Muscle of leg (tissue), 3 donors: ENCODE measurements at regions not wholly inside any gene's neighbourhood (a gene's known extent, or its start where the extent isn't known, plus 50 kb on each side); places are given as distances from the start of the nearest gene placed in this dataset.

Source experiments
- DNase-seq: peaks from one replicate; pipeline ENCODE4 v3.0.0; 2013
- H3K27ac ChIP-seq: one replicate; pipeline ENCODE4 v1.5.1; 2013; ENCODE audit warnings: mild to moderate bottlenecking, low read length, control low read depth
- H3K27me3 ChIP-seq: one replicate; pipeline ENCODE4 v1.6.1; 2013; ENCODE audit warnings: low read length; ENCODE audit not compliant: control insufficient read depth, insufficient read depth
- H3K36me3 ChIP-seq: one replicate; pipeline ENCODE4 v1.6.1; 2013; ENCODE audit warnings: low read length; ENCODE audit not compliant: control insufficient read depth, insufficient read depth
- H3K4me1 ChIP-seq: one replicate; pipeline ENCODE4 v1.6.1; 2013; ENCODE audit warnings: low read length; ENCODE audit not compliant: control insufficient read depth, insufficient read depth
- H3K4me3 ChIP-seq: one replicate; pipeline ENCODE4 v1.5.1; 2013; ENCODE audit warnings: low read length, control low read depth
- H3K9me3 ChIP-seq: replicated peaks from 2 replicates; pipeline ENCODE4 v1.6.1; 2013; ENCODE audit warnings: low read depth, low read length; ENCODE audit not compliant: control insufficient read depth
- WGBS: methylation state at CpG from one replicate; pipeline ENCODE4 v1.1.5; 2013; ENCODE audit warnings: missing lambda C conversion rate; ENCODE audit not compliant: insufficient coverage; 5-methylcytosine and 5-hydroxymethylcytosine counted together

DNA sequence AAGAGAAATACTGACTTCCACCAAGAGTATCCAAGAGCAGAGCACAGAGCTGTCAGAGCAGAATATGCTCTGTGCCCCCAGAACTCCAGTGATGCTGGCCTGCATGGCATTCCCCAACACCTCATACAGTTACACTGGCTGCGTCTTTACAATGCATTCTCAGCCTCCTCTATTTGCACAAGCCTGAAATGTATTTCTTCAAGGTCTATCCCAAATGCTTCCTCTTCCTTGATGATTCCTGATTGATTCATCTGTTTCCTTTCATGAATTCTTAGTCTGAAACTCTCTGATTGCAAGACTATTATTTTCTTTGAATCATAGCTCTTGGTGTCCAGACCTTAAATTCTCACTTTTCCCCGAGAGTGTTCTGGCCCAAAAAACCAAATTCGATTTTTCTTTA is 664.7 kb downstream of the MECOM start:
- DNase-seq = no peak
- H3K27me3 ChIP-seq = no peaks in the 10 kb centered on the region
- H3K4me1 ChIP-seq = no peaks in the 10 kb centered on the region
- H3K9me3 ChIP-seq = no peaks in the 10 kb centered on the region
- no peak overlapping the region for H3K27ac ChIP-seq
- 73% methylated on average over 1 of the region's 3 CpGs for WGBS
- H3K4me3 ChIP-seq = no peak overlapping the region
- no peaks in the 10 kb centered on the region for H3K36me3 ChIP-seq

DNA sequence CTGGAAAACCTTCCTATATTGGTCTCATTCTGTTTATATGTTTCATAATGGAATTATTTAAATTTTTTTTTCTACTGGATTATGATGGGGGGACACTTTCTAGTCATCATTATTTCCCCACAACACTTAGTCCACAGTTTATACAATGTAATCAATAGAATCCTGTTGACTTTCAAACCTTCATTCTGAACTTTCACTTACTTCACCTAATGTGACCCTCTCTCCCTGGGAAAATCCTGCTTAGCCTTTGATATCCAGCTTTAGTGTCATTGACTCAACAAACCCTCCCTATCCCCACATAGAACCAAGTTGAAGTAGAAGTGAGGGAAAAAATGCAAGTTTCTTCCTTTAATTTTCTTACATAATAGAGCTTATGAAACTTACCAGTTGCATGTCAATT is 666.0 kb downstream of the MECOM start:
- Histone ChIP-seq H3K4me3 (no peak overlapping the region), H3K9me3 (no peaks in the 10 kb centered on the region)

DNA sequence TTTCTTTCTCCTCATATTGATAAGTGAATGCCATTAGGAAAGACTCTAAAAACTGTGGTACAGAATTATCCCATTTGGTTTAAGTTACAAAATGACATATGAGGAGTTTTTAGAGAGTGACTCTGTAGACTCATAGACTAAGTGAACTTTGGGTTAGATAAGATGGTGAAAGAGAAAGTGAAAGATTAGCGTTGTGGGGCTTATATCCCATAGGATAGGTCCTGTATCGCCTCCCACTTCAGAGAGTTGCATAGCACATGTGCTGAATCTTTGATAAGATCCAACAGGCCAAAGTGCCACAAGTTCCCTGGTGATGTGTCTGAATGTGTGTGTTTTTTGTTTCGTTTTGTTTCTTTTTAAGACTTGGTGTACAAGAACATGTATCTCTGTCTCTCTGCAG is 666.9 kb downstream of the MECOM start:
- Histone ChIP-seq H3K4me3 (no peak overlapping the region), H3K9me3 (no peaks in the 10 kb centered on the region), H3K27ac (no peak overlapping the region), H3K4me1 (no peaks in the 10 kb centered on the region), H3K36me3 (no peaks in the 10 kb centered on the region), H3K27me3 (no peaks in the 10 kb centered on the region)
- DNase-seq = no peak
- WGBS = 93% methylated on average over 2 of the region's 3 CpGs

More for the DNA sequence above, 666.0 kb downstream of the MECOM start:
- Histone ChIP-seq H3K27me3 (no peaks in the 10 kb centered on the region), H3K36me3 (no peaks in the 10 kb centered on the region), H3K4me1 (no peaks in the 10 kb centered on the region), H3K27ac (no peak overlapping the region)
- DNase-seq = no peak

DNA sequence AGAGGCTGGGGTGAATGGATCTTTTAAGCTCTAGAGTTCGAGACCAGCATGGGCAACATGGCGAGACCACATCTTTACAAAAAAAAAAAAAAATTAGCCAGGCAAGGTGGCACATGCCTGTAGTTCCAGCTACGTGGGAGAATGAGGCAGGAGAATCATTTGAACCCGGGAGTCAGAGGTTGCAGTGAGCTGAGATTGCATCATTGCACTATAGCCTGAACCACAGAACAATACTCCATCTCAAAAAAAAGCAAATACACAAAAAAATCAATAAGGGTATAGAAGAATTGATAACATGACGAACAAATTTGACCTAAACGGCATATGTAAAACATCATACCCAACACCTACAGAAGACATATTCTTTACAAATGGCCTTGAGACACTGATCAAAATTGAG is 668.4 kb downstream of the MECOM start:
- no peak overlapping the region for H3K27ac ChIP-seq
- H3K36me3 ChIP-seq = no peaks in the 10 kb centered on the region
- DNase-seq = no peak
- no CpG with 5 or more reads among the region's 6 CpGs for WGBS
- no peaks in the 10 kb centered on the region for H3K4me1 ChIP-seq
- H3K4me3 ChIP-seq = no peak overlapping the region
- no peaks in the 10 kb centered on the region for H3K27me3 ChIP-seq
- no peaks in the 10 kb centered on the region for H3K9me3 ChIP-seq

DNA sequence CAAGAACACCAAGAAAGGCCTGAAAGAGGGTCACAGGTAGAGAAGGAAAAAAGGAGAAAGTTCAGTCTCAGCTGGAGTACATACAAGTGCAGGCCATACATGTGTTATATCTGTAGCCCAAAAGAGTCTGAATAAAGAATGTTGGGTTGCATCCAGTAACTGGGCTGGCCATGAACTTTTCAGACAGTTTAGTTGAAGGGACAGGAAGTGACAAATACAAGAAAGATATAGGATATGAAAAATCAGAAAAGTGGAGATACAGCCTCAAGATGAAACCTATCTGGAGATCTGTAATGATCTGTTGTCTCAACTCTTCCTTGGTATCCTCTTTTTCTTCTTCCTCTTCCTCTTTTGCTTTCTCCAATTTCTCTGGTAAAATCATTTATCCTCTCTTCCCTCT is 671.7 kb downstream of the MECOM start:
- Histone ChIP-seq H3K27ac (no peak overlapping the region), H3K4me3 (no peak overlapping the region), H3K36me3 (no peaks in the 10 kb centered on the region), H3K27me3 (no peaks in the 10 kb centered on the region), H3K4me1 (no peaks in the 10 kb centered on the region), H3K9me3 (no peaks in the 10 kb centered on the region)
- peak; percentile 9 for DNase-seq

DNA sequence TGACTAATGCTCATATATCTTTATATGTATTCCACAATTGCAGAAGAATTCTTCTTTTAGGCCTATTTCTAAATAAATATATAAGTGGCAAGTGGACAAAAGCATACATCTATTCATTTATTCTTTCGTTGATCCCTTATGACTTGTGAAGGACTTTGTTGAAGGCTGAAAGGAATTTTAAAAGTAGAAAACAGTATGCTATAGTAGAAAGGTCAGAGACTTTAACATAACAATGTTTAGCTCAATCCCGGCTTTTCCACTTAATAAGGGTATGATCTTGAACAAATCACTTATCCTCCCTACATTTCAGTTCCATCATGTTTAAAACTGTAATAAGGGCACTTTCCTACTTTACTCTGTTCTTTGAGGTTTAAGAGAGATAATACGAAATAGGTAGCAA is 672.9 kb downstream of the MECOM start:
- no CpG with 5 or more reads among the region's 3 CpGs for WGBS
- Histone ChIP-seq H3K27me3 (no peaks in the 10 kb centered on the region), H3K36me3 (no peaks in the 10 kb centered on the region), H3K27ac (no peak overlapping the region), H3K4me3 (no peak overlapping the region), H3K4me1 (no peaks in the 10 kb centered on the region), H3K9me3 (no peaks in the 10 kb centered on the region)
- no peak for DNase-seq

DNA sequence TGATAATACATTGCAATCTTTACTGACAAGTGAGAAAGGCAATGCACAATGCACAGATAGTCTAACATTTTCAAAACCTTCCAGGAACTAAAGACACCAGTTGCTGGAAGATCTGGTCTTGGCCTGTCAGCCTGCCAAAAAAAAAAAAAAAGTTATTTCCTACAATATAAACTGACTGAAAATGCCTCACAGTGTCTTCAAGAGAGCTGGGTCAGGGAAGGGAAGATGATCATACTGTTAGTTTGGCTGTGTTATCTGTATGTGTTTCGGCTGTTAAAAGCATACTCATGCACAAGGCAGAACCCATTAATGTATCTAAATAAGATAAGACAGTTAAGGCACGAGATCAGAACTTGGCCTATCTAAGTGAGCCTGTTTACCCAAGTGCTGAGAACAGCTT is 673.4 kb downstream of the MECOM start:
- peak; percentile 15 for DNase-seq
- Histone ChIP-seq H3K27ac (no peak overlapping the region), H3K27me3 (no peaks in the 10 kb centered on the region), H3K4me1 (no peaks in the 10 kb centered on the region), H3K36me3 (no peaks in the 10 kb centered on the region), H3K4me3 (no peak overlapping the region), H3K9me3 (no peaks in the 10 kb centered on the region)
- no CpG with 5 or more reads among the region's 2 CpGs for WGBS

DNA sequence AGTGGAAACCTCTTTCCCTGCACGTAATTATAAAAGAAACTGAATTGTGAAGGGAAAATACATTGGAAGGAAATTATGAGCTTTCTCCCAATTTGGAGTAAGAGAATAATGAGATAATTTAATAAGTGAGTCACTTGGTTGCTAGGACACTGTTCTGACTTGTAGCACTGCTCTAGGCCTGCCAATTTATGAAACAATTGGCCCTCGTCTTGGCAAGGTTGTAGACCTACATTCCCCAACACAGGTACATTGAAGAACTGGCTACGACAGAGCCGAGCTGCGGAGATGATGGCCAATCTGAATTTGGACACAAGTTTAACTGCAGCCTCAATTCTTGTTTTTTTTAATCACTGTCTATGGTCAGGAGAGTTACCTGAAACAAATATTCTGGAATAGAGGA is 674.1 kb downstream of the MECOM start:
- Histone ChIP-seq H3K4me3 (no peak overlapping the region), H3K36me3 (no peaks in the 10 kb centered on the region), H3K27ac (no peak overlapping the region), H3K27me3 (no peaks in the 10 kb centered on the region), H3K9me3 (no peaks in the 10 kb centered on the region), H3K4me1 (no peaks in the 10 kb centered on the region)
- 0% methylated on average over 1 of the region's 5 CpGs for WGBS
- DNase-seq = peak; percentile 13

DNA sequence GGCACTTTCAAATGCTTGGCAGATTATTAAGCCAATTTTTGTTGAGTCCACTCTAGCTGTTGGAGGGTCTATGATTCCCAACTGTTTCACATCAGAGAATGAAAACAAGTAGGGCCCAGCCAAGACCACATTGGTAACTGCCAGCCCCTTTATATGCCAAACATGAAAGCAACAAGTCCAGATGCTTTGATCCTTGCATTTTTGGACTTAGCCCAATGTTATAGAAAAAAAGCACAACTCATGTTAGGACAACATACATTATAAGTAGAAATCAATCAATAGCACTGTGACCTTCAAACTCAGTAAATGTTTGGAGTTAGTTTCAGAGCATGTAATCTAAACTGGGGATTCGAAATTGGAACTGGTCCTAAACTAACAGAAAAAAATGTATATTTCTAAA is 674.7 kb downstream of the MECOM start:
- Histone ChIP-seq H3K27ac (no peak overlapping the region), H3K4me3 (no peak overlapping the region), H3K4me1 (no peaks in the 10 kb centered on the region), H3K9me3 (no peaks in the 10 kb centered on the region), H3K27me3 (no peaks in the 10 kb centered on the region), H3K36me3 (no peaks in the 10 kb centered on the region)
- WGBS = no CpG with 5 or more reads among the region's 1 CpG
- DNase-seq = no peak

DNA sequence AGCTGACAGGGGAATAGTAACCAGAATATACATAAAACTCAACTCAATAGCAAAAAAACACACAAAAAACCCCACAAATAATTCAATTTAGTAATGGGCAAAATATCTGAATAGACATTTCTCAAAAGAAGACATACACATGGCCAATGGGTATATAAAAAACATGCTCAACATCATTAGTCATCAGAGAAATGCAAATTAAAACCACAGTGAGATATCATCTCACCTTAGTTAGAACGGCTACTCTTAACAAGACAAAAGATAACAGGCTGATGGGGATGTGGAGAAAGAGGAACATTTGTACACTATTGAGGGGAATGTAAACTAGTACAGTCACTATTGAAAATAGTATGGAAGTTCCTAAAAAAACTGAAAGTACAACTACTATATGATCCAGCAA is 678.6 kb downstream of the MECOM start:
- no peaks in the 10 kb centered on the region for H3K4me1 ChIP-seq
- no peak overlapping the region for H3K4me3 ChIP-seq
- no peak for DNase-seq
- no CpG with 5 or more reads among the region's 1 CpG for WGBS
- no peak overlapping the region for H3K27ac ChIP-seq
- no peaks in the 10 kb centered on the region for H3K27me3 ChIP-seq
- H3K9me3 ChIP-seq = no peaks in the 10 kb centered on the region
- H3K36me3 ChIP-seq = no peaks in the 10 kb centered on the region

DNA sequence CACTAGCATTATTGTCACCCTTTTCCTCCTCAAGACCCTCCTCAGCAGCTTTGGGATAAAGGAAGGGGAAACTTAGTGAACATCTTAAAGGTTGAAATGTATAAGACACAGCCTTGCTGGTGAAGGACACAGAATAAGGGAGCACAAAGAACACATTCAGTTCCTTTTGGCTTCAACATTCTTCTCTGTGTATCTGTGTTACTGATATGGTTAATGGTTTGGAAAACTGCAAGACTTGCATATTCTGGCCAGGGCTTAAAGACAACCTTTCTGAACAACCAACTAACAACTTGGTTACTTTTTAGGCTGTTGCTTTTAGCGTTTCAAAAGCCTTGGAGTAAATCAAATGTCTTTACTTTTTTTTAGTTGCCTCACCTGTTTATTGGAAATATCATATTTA is 680.5 kb downstream of the MECOM start:
- no peak overlapping the region for H3K4me3 ChIP-seq
- no peaks in the 10 kb centered on the region for H3K36me3 ChIP-seq
- H3K27me3 ChIP-seq = no peaks in the 10 kb centered on the region
- WGBS = no CpG with 5 or more reads among the region's 1 CpG
- DNase-seq = no peak
- H3K9me3 ChIP-seq = no peaks in the 10 kb centered on the region
- H3K4me1 ChIP-seq = no peaks in the 10 kb centered on the region
- no peak overlapping the region for H3K27ac ChIP-seq
